GM21528 (cell line): ENCODE measurements at regions not wholly inside any gene's neighbourhood (a gene's known extent, or its start where the extent isn't known, plus 50 kb on each side); places are given as distances from the start of the nearest gene placed in this dataset.

ENCODE experiments used
- ATAC-seq: cut with Tn5 transposase; IDR thresholded peaks from one replicate; pipeline ENCODE4 v1.9.1; 2021; ENCODE audit warnings: mild to moderate bottlenecking, moderate library complexity; ENCODE audit not compliant: unreplicated experiment, low FRiP score

- no peak for ATAC-seq
These were observed 363.8 kb upstream of the TMEM132C start for GRCh38 chr12:127903146-127903545.

GRCh38 chr12:127909041-127909440 is 357.9 kb upstream of the TMEM132C start:
- ATAC-seq = no peak

GRCh38 chr12:127911291-127911690 is 355.7 kb upstream of the TMEM132C start:
- no peak for ATAC-seq

GRCh38 chr12:127912035-127912665 is 354.8 kb upstream of the TMEM132C start:
- no peak for ATAC-seq

GRCh38 chr12:127923501-127923900 is 343.5 kb upstream of the TMEM132C start:
- ATAC-seq = no peak

GRCh38 chr12:127925971-127926370 is 341.0 kb upstream of the TMEM132C start:
- no peak for ATAC-seq

GRCh38 chr12:127928178-127928577 is 338.8 kb upstream of the TMEM132C start:
- ATAC-seq = no peak

GRCh38 chr12:127928615-127929571 is 338.1 kb upstream of the TMEM132C start:
- no peak for ATAC-seq

GRCh38 chr12:127930122-127930521 is 336.8 kb upstream of the TMEM132C start:
- ATAC-seq = no peak

GRCh38 chr12:127934409-127934808 is 332.6 kb upstream of the TMEM132C start:
- ATAC-seq = no peak

- ATAC-seq = no peak
These were observed 330.5 kb upstream of the TMEM132C start for GRCh38 chr12:127936463-127936862.

GRCh38 chr12:127941332-127941731 is 325.6 kb upstream of the TMEM132C start:
- no peak for ATAC-seq

- ATAC-seq = no peak
These were observed 324.0 kb upstream of the TMEM132C start for GRCh38 chr12:127942981-127943380.

GRCh38 chr12:127943481-127944210 is 323.3 kb upstream of the TMEM132C start:
- ATAC-seq = no peak

GRCh38 chr12:127944211-127944899 is 322.6 kb upstream of the TMEM132C start:
- ATAC-seq = no peak

- ATAC-seq = no peak
These were observed 309.8 kb upstream of the TMEM132C start for GRCh38 chr12:127957001-127957660.

GRCh38 chr12:127962303-127962702 is 304.7 kb upstream of the TMEM132C start:
- ATAC-seq = no peak

- no peak for ATAC-seq
These were observed 303.0 kb upstream of the TMEM132C start for GRCh38 chr12:127963933-127964332.

GRCh38 chr12:127964717-127965116 is 302.3 kb upstream of the TMEM132C start:
- ATAC-seq = no peak

- ATAC-seq = no peak
These were observed 300.6 kb upstream of the TMEM132C start for GRCh38 chr12:127966331-127966730.
